ENCODE measurements at regions not wholly inside any gene's neighbourhood (a gene's known extent, or its start where the extent isn't known, plus 50 kb on each side); places are given as distances from the start of the nearest gene placed in this dataset.

DNA sequence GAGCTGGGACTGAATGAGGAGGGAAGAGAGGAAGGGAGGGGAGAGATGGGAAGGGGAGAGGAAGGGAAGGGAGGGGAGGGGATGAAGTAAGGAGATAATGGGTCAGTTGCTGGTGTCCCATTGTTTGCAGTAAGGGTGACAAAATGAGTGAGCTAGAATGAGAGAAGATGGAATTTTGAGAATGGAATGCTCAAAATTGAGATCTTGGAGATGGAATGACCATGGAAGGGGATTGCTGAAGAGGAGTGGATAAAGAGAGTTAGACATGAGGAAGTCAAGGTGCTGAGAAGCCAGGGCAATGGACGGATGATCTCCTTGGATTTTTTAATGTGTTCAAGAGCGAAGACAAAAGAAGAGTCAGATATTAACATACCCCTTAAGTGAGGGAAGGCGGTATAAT, 80.5 kb upstream of the SSTR4 start:
- Histone ChIP-seq H3K4me3 (no peak overlapping the region), H3K27ac (no peak overlapping the region), H3K27me3 (replicated peaks in 1 of 7) (no peaks in the 10 kb centered on the region), H3K9me3 (no peaks in the 10 kb centered on the region), H3K36me3 (no peaks in the 10 kb centered on the region), H3K4me1 (peaks cover 0 to 14% (median 0%) of the 10 kb centered on the region in 6 donors)
- DNase-seq: no peak
- WGBS, 5 donors: 83 to 99% (median 90%) methylated on average over 3 of the region's 3 CpGs
- TF ChIP-seq, protein P1, sequence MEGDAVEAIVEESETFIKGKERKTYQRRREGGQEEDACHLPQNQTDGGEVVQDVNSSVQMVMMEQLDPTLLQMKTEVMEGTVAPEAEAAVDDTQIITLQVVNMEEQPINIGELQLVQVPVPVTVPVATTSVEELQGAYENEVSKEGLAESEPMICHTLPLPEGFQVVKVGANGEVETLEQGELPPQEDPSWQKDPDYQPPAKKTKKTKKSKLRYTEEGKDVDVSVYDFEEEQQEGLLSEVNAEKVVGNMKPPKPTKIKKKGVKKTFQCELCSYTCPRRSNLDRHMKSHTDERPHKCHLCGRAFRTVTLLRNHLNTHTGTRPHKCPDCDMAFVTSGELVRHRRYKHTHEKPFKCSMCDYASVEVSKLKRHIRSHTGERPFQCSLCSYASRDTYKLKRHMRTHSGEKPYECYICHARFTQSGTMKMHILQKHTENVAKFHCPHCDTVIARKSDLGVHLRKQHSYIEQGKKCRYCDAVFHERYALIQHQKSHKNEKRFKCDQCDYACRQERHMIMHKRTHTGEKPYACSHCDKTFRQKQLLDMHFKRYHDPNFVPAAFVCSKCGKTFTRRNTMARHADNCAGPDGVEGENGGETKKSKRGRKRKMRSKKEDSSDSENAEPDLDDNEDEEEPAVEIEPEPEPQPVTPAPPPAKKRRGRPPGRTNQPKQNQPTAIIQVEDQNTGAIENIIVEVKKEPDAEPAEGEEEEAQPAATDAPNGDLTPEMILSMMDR (IDR thresholded peaks at IDR 0.05 in 8 of 11, conservative IDR thresholded peaks at IDR 0.05 in 3 of 11): no peak
- TF ChIP-seq POLR2AphosphoS5 (IDR thresholded peaks at IDR 0.05) (no peak), POLR2A (IDR thresholded peaks at IDR 0.05) (no peak)
- intact Hi-C loops (cut with DNase I; ENCODE audit: low total_unique reads): no loop called here

DNA sequence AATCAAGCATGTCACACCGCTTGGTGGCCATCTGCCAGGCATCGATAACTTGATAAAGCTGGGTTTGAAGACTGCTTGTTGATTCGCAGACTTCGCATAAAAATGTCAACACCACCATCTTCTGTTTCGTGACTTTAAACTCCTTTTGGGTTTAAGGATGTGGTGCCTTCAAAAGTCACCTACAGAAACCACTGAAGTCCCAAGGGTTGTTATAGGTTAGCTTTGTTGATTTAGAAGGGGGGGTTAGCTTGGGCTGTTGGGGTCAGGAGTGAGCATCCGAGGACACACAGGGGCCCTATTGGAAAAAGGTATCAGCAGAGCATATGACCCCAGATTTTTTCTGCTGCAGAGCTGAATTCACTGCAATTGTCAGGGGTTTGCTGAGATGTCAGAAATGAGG, 76.7 kb upstream of the SSTR4 start:
- TF ChIP-seq, protein P1 (IDR thresholded peaks at IDR 0.05 in 8 of 11, conservative IDR thresholded peaks at IDR 0.05 in 3 of 11): no peak
- TF ChIP-seq POLR2A (IDR thresholded peaks at IDR 0.05) (no peak), POLR2AphosphoS5 (IDR thresholded peaks at IDR 0.05) (no peak)
- WGBS, 5 donors: 77 to 91% (median 86%) methylated on average over 5 to 6 of the region's 6 CpGs
- DNase-seq: no peak
- Histone ChIP-seq H3K27me3 (replicated peaks in 1 of 7) (no peaks in the 10 kb centered on the region), H3K27ac (no peak overlapping the region), H3K4me3 (no peak overlapping the region), H3K4me1 (peaks cover 0 to 14% (median 0%) of the 10 kb centered on the region in 6 donors), H3K9me3 (no peaks in the 10 kb centered on the region), H3K36me3 (no peaks in the 10 kb centered on the region)
- intact Hi-C loops (cut with DNase I; ENCODE audit: low total_unique reads): no loop called here

DNA sequence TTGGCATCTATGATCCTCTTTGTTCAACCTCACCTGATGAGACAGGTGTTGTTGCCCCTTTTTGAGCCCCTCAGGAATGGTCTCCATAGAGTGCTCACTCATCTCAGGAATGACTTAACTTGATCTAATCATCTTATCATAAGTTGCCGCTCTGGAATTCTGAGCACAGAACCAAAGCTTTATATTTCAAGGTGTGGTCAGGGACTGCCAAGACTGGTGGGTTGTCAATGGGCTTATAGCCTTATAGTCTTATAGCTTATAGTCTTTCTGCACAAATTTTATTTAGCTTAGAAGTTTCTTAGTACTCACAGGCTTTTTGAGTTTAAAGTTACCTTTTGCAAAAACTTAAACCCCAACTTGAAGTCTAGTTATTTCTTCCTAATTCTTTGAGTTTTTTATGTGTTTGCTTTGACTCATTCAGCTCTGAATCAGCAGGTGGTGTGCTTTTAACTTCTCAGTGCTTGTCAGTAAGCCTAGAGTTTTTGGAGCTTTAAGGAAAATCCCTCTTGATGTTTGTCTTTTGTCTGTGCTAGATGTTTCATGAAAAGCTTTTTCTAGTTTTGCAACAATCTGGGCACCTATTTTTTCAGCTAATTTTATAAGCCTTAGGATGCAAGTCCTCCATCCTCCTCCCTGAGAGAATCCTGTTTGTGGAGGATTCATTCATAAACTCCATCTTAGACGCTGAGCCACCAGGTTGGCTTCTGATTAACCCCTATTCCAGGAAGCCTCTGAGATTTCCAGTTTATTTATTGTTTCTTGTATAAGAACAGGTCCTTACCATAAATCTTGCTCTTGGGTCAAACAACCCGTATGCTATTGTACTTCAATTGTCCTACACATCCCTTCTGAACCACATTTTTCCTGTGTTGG, 72.3 kb upstream of the SSTR4 start:
- no peak for DNase-seq
- Histone ChIP-seq H3K27ac (no peak overlapping the region), H3K27me3 (replicated peaks in 1 of 7) (no peaks in the 10 kb centered on the region), H3K4me3 (no peak overlapping the region), H3K4me1 (no peaks in the 10 kb centered on the region), H3K36me3 (no peaks in the 10 kb centered on the region), H3K9me3 (no peaks in the 10 kb centered on the region)
- intact Hi-C loops (cut with DNase I; ENCODE audit: low total_unique reads): no loop called here
- TF ChIP-seq, protein P1 (IDR thresholded peaks at IDR 0.05 in 8 of 11, conservative IDR thresholded peaks at IDR 0.05 in 3 of 11): no peak
- TF ChIP-seq POLR2AphosphoS5 (IDR thresholded peaks at IDR 0.05): no peak
- no peak for TF ChIP-seq POLR2A (IDR thresholded peaks at IDR 0.05)
- WGBS, 5 donors: 52 to 63% (median 56%) methylated on average over 3 of the region's 3 CpGs

DNA sequence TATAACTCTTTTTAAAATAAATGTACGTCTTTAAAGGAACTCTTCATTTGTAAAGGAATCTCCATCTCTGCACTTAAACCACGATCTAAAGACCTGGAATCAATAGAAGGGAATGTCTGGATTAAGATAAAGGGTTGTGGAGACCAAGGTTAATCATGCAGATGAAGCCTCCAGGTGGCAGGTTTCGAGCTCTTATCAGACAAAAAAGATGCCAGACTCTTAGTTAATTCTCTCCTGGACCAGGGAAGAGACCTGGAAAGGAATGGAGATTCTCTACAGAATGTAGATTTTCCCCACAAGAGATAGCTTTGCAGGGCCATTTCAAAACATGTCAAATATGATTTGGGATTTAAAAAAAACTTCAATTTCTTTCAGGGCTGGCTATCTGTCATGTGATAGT, 71.5 kb upstream of the SSTR4 start:
- no peak for TF ChIP-seq POLR2AphosphoS5 (IDR thresholded peaks at IDR 0.05)
- TF ChIP-seq, protein P1 (IDR thresholded peaks at IDR 0.05 in 8 of 11, conservative IDR thresholded peaks at IDR 0.05 in 3 of 11): no peak
- TF ChIP-seq POLR2A (IDR thresholded peaks at IDR 0.05): no peak
- Histone ChIP-seq H3K9me3 (no peaks in the 10 kb centered on the region), H3K4me1 (no peaks in the 10 kb centered on the region), H3K4me3 (no peak overlapping the region), H3K27ac (no peak overlapping the region), H3K27me3 (replicated peaks in 1 of 7) (no peaks in the 10 kb centered on the region), H3K36me3 (no peaks in the 10 kb centered on the region)
- intact Hi-C loops (cut with DNase I; ENCODE audit: low total_unique reads): no loop called here
- DNase-seq: no peak
- WGBS, 5 donors: 76 to 87% (median 79%) methylated on average over 3 of the region's 3 CpGs
